ENCODE measurements at regions not wholly inside any gene's neighbourhood (a gene's known extent, or its start where the extent isn't known, plus 50 kb on each side); places are given as distances from the start of the nearest gene placed in this dataset.

- no peak for TF ChIP-seq CTCF (conservative IDR thresholded peaks at IDR 0.05)
- TF ChIP-seq ZFX (IDR thresholded peaks at IDR 0.05): no peak
These were observed 100.4 kb downstream of the C5orf15 start for GRCh38 chr5:133867851-133868545.
